GM21381 (cell line): ENCODE measurements at regions not wholly inside any gene's neighbourhood (a gene's known extent, or its start where the extent isn't known, plus 50 kb on each side); places are given as distances from the start of the nearest gene placed in this dataset.
A peak's percentile ranks its signal among the peaks of the same experiment; 100 is the strongest.

Experiments
- ATAC-seq: cut with Tn5 transposase; IDR thresholded peaks from one replicate; pipeline ENCODE4 v1.9.1; 2021; ENCODE audit warnings: mild to moderate bottlenecking, moderate library complexity; ENCODE audit not compliant: unreplicated experiment

- no peak for ATAC-seq
These were observed 132.8 kb upstream of the SPRY2 start for GRCh38 chr13:80473695-80474094.

DNA sequence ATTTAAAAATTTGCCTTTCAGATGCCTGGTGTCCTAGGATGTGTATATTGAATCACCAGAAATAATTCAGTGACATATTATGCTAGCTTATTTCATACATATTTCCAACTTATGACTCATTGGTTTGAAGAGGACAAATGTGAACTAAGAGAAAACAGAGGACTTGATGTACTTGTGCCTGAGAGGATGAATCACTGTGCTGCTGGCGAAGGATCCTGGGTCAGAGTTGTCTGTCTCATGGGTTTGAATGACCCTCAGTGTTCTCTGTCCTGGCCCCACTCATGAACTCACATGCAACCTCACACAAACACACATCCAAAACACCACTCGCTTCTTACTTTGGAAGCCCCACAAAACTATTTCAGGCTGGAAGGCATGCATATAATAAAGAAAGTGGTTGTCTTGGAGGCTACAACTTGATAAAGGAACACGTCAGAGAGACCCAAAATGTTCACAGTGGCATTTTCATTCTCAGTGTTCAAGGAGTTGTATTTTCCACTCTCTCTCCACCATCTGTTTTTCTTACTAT lies 129.0 kb upstream of the SPRY2 start:
- ATAC-seq = no peak

GRCh38 chr13:80469105-80469852 lies 128.4 kb upstream of the SPRY2 start:
- no peak for ATAC-seq

DNA sequence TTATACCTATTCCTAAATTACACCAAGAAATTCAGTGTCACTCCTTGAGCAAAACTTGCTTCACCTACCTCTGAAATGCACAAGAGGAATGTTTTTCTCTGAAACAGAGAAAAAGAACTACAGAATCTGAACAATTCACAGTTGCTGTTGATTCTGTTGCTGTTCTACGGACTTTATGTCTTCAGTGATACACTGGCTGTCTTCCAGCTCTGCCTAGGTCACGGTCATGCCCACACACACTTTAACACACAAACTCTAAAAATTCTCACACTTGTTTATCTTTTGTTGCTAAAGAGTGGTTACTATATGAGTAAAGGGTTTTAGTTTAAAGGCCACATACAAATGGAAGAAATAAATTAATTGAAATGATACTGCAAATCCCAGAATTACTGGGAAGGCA lies 124.4 kb upstream of the SPRY2 start:
- ATAC-seq = no peak

DNA sequence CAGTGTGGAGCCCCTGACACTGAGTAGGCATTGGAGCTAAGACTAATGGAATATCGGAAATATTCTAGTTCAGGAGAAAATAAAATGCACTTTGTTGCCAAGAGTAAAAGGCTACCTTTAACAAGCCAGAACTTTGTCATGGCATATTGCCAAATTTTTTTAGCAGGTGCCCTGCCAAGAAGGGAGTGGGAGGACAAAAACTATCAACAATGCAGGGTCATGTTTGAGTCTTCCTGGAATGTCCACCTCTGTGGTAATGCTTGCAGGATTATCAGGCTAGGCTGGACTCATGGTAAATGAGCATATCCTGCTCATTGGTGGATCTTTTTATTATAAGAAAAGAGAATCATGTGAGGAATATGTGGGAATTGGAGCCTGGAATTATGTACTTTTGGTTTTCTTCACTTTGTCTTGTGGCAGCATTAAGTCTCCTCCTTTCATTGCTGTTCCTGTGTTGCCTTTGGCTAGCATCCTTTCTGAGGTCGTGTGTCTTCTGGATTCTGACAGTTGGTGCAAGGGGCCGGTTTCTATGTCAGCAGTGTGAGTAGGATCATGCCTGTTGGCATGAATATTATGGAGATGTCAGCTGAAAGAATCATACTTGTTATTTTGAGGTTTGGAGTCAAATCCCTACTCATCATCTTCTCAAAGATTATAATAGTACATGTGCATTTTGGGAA lies 122.9 kb upstream of the SPRY2 start:
- ATAC-seq = no peak

GRCh38 chr13:80462567-80462966 lies 121.6 kb upstream of the SPRY2 start:
- no peak for ATAC-seq

DNA sequence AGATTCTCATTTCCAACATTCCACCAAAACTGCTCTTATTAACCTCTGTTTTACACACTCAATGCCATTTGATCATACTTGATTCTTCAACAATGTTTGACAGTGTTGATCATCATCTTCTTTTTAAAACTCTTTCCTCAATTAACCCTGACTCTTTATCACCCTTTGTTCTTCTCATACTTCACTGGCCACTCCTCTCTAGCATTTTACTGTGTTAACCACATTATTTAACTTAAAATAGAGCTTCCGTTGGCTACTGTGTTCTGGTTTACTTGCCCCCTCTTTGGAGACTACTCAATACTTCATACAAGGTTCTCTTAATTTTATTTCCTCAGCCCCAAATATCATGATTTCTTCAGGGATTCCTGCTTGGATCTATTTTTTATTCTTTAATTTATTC lies 121.1 kb upstream of the SPRY2 start:
- no peak for ATAC-seq

DNA sequence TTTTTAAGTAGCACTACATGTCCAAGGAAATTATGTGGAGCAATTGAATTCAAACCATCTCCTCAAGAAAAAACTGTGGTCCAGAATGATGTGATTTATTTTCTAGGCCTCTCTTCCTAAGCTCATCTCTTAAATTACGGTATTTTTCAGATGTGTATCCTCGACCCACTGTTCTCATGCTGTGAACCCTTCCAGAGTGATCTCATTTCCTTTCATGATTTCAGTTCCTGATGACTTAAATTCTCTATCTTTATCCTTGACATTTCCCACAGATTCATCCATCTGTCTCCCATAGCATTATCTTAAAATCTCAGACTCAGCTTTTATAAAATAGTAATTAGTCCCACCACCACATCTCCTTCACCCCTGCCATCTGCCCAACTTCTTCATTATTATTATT lies 117.6 kb upstream of the SPRY2 start:
- no peak for ATAC-seq

- ATAC-seq = peak; percentile 83
These were observed 113.3 kb upstream of the SPRY2 start for GRCh38 chr13:80454245-80454644.

GRCh38 chr13:80452279-80452678 lies 111.4 kb upstream of the SPRY2 start:
- no peak for ATAC-seq

- ATAC-seq = no peak
These were observed 110.7 kb upstream of the SPRY2 start for GRCh38 chr13:80451641-80452040.

GRCh38 chr13:80450386-80450785 lies 109.5 kb upstream of the SPRY2 start:
- no peak for ATAC-seq

- ATAC-seq = no peak
These were observed 107.8 kb upstream of the SPRY2 start for GRCh38 chr13:80448725-80449124.

- no peak for ATAC-seq
These were observed 106.8 kb upstream of the SPRY2 start for GRCh38 chr13:80447747-80448146.

DNA sequence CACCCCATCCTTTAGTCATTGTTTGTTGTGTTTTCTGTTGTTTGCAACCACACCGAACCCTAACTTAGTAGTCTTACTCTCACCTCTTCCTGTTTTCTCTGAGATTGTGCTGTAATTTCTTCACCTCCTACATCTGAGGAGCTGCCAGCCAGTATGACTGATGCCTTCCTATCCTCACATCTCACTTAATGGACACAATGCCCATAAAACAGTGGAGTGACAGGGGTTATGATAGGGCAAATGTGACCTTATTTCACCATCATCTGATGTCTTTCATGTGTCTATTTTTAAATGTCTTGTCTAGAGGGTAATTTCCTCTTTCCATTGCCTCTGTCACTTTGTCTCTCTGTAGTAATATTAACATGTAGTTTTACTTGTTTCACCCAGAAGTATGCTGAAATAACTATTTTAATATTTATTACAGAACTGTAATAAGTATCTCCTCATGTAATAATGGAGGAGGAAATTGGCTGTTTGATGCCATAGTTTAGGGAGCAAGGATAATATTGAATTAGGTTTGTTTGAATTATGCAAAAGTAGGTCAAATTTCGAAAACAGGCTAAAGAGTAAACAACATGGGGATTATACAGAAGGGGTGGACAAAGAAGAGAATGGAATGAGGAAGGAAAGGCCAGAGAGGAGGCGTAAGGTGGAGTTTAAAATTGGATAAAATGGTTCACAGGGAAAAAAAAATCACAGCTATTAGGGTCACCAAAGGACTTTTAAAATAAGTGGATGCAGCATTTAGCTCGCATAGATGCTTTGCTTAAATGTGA lies 103.5 kb upstream of the SPRY2 start:
- no peak for ATAC-seq

DNA sequence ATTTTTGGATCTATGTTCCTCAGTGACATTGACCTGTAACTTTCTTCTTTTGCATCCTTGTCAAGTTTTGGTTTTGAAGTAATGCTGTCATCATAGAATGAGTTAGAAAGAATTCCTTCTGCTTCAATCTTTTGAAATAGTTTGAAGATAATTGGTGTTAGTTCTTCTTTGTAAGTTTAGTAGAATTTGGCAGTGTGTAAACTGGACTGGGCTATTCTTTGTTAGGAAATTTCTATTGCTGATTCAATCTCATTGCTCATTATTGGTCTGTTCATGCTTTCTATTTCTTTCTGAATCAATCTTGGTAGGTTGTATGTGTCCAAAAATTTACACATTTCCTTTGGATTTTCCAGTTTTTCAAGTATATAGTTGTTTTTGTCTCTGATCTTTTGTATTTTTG lies 101.7 kb upstream of the SPRY2 start:
- no peak for ATAC-seq

- peak; percentile 47 for ATAC-seq
These were observed 101.0 kb upstream of the SPRY2 start for GRCh38 chr13:80441968-80442367.

DNA sequence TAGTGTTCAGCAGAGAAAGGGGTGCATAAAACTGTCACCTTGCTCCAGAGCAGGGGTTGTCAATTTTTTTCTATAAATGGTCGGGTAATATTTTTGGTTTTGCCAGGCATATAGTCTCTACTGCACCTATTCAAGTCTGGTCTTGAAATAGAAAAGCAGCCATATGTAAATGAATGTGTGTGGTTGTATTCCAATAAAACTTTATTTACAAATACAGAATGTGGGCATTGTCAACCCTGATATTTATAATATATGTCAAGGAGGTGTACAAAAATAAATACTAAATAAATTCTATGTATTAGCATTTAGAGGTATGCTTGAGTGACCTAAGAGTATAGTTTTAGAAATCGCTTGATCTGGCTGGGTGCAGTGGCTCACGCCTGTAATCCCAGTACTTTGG lies 97.6 kb upstream of the SPRY2 start:
- no peak for ATAC-seq

DNA sequence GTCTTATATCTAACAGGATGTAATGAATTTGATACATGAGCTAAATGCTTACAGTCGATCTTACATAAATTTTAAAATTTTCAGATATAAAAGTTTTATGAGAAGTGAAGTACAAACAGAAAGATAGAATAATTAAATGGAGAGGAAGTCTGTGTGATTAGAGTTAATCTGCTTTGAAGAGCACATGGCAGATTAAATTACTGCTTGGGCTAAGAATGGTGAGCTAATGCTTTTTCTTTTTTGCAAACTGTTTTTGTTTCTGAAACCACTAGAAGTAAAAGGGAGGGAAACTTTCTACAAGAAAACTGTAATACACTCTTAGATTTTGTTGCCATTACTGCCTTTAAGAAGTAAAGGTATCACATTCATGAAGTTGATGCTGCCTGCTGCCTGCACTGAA lies 96.3 kb upstream of the SPRY2 start:
- ATAC-seq = no peak

DNA sequence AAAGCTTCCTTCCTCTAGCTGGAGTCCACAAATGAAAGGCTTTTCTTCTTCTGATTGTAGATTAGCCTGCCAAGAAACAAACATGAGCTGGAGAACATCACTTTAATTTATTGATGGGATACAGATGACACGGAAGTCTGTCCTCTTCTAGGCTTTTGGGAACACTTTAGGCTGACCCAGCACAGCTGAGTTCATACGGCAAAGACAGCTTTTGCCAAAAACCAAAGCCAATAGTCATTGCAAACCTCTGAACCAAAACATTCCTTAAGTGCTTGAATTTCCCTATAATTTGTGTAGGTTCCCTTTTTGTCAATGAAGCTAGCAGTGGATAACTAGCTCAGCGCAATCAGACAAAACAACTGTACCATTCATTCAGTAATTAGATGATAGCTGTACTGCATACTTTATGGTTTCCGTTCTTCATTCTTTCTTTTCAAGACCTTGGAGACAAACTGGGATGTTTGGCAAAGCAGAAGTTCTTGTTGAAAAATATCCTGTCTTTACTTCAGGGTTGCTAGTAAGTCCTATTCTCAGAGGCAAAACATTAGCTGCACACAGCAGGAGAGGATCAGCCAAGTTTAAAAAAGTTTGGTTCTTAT lies 95.7 kb upstream of the SPRY2 start:
- no peak for ATAC-seq

DNA sequence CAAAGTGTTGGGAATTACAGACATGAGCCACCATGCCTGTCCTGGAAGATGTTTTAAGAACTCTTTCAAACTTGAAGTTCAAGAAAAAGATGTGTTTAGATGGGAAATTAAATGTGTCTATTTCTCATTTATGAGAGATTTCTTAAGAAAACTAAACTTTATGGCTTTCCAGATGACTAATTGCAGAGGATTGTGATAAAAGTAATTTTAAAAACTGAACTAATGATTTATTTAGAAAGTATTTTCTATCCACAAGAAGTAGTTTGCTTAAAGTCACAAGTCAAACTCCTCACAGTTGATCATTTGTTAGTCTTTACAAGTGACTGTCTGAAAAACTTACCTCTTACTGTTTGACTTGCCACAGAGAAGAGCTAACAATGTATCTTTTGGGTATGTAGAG lies 89.6 kb upstream of the SPRY2 start:
- no peak for ATAC-seq
